Stimulated activated CD8-positive, alpha-beta memory T cell treated with anti-CD3 and anti-CD28 coated beads, Interleukin-2, amount 100 ng/mL, for 48 hours (primary cell): ENCODE measurements at regions not wholly inside any gene's neighbourhood (a gene's known extent, or its start where the extent isn't known, plus 50 kb on each side); places are given as distances from the start of the nearest gene placed in this dataset.
A peak's percentile ranks its signal among the peaks of the same experiment; 100 is the strongest.

Experiments used
- DNase-seq, 2 donors: peaks; one replicate each; pipeline ENCODE4 v3.0.0-alpha.2; 2020; ENCODE audit warnings: low read depth in 2 of 2

DNA sequence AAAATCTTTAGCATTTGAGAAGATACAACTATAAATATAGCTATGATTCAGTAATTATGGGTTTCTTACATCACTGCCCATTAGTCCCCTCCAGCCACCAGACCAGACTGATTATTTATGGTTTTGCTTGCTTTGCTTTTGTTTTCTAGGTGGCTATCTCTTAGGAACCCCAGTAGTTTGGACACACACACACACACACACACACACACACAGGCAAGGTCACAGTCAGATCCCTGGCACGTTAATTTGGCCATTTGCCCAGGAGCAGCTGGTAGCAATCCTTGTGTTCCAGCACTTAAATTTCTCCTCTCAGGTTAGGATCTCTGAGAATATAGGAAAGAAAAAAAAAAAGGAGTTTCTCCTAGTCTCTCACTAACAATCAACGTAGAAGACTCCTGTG, 90.2 kb upstream of the RESF1 start:
- no peak for DNase-seq

DNA sequence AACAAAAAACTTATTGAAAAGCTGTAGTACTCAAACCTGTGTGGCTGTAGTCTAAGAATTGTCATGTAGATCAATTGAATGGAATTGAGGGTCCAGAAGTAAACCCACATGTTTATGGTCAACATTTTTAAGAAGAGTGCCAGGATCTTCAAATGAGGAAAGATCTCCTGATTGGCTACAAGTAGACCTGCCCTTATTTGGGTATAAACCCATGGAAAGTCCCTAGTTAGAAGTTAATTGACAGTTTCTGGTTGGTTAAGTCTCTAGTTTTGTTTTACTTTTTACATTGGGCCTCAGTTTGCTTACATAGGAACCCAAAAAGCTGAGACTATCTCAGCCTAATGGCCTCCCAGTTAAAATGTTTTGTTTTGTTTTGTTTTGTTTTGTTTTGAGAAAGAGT, 91.9 kb upstream of the RESF1 start:
- DNase-seq = no peak

DNA sequence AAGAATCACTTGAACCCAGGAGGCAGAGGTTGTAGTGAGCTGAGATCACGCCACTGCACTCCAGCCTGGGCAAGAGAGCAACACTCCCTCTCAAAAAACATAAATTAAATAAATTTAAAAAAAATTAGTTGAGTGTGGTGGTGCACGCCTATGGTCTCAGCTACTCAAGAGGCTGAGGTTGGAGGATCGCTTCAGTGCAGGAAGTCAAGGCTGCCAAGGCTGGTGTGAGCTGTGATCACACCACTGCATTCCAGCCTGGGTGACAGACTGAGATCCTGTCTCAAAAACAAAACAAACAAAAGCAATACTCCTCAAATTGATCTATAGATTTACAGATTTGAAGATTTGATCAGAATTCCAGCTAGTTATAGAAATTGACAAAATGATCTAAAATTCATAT, 92.7 kb upstream of the RESF1 start:
- no peak for DNase-seq

DNA sequence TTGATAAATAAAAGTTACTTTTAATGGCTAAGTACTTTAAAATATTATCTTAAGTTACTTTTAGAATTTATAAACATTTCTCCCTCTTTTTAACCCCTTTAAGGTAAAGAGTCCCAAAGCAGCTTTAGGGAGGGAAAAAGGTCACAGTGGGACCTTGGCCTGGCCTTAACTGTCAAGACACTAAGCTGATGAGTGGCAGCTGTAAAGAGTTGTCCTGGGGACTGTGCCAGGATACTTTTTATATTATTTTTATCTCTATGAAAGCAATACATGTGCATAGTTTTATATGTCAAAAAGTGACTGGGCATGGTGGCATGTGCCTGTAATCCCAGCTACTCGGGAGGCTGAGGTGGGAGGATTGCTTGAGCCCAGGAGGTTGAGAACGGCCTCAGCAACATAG, 94.2 kb upstream of the RESF1 start:
- DNase-seq = no peak

DNA sequence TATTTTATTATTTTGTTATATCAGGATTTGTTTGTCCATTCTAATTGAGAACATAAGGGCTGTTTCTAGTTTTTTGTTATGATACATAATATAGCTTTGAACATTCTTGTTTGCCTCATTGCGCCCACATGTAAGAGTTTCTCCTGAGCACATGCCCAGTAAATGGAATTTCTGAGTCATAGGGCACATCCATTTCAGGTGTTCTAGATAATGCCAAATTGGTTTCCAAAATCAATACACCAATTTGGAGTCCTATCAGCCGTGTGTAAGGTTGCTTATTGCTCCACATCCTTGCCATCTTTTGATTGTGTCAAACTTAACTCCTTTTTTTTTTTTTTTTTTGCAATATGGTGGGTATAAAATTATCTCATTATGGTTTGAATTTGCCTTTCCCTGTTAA, 97.9 kb upstream of the RESF1 start:
- DNase-seq = no peak

DNA sequence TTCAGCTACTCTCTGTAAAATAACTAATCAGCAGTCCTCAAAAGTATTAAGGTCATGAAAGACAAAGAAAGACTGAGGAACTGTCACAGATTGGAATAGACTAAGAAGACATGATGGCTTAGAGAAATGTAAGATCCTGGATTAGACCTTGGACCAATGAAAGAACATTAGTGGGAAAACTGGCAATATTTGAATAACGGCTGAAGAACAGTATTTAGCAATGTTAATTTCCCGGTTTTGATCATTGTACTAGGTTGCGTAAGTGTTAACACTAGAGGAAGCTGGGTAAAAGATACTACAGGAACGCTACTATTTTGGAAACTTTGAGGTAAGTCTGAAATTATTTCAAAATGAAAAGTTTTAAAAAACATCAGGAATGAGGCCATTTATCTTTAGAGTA, 98.8 kb upstream of the RESF1 start:
- DNase-seq = no peak

DNA sequence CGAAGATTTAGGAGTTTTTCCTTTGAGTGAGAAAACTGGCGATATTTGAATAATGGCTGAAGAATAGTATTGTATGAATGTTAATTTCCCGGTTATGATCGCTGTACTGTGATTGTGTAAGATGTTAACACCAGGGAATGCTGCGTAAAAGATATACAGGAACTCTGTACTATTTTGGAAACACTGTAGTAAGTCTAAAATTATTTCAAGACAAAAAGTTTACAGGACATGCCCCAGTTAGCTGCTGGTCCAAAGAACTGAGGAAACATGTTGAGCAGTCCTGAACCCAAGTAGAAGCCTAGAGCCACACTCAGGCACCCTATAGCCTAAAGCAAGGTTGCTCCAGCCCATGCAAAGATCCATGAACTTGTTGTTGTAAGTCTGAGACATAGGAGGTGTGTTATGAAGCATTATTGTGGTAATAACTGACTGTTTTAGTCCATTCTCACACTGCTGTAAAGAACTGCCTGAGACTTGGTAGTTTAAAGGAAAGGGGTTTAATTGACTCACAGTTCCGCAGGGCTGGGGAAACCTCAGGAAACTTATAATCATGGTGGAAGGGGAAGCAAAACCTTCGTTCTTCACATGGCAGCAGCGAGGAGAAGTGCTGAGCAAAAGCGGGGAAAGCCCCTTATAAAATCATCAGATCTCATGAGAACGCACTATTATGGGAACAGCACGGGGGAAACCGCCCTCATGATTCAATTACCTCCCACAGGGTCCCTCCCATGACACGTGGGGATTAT, 99.8 kb upstream of the RESF1 start:
- DNase-seq = no peak

DNA sequence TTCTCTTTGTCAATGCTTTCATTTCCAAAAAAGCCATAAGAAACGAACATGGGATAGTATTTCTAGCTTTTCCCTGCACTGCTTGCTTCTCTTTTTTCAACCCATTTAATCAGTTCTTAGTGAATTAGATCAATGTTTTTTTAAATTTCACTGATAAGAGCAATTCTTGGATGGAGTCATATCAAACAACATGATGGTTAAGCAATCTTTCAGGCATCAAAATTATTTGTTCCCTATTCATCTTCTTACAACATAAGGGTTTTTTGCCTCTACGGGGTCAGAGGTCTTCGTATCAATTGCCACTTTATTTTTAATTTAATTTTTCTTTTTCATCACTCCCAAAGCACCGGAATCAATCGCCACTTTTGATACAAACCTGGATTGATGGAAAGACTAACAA, 103.8 kb upstream of the RESF1 start:
- no peak for DNase-seq

DNA sequence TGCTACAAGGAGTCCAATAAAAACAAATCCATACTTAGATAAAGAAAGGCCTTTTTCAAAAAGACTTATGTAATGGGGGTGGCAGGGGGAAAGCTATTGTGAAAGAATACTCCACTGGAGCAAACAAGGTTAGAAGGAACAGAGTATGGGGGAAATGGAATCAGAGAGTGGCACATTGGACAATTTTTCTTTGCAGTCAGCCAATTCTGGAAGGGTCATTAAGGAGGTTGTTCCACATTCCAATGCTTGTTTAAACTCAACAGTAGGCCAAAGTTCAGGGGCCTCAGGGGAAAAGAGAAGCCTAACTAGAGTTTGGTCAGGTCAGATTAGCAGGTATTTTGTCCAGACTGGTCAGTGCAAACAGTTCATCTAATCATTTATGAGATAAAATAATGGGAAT, 105.2 kb upstream of the RESF1 start:
- DNase-seq = no peak

DNA sequence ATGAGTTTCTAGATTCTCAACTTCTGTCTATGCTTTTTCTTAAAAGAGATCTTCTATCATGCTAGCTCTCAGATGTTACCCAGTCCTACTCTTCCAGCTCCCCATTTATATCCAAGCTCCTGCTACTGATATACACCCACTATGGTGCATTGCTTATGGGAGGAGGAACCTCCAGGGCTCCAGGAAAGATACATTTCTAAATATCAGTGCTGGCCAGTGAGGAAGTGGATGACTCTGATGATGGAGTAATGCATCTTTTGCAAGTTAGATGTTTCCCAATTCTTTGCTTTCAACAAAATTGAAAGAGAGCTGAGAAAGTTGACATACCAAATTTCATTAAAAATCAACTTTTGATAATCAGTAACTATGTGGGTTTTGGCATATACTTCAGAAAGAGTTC, 105.7 kb upstream of the RESF1 start:
- DNase-seq = no peak

DNA sequence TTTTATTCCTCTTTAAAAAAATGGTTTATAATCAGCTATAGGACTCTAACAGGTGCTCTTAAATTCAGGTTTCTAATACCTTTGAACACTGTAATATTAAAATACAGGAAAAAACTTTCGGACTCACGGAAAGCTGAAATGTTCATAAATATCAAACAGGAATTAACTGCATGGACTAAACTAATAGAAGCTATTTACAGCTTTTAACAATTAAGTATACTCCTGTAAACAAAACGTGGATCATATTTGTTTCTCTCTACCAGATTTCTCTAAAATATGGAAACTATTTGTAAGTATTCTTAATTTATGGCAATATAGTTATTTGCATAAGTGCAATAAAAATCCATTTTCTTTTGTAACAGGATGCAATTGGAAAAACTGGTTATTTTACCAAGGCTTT, 108.9 kb upstream of the RESF1 start:
- DNase-seq = no peak

DNA sequence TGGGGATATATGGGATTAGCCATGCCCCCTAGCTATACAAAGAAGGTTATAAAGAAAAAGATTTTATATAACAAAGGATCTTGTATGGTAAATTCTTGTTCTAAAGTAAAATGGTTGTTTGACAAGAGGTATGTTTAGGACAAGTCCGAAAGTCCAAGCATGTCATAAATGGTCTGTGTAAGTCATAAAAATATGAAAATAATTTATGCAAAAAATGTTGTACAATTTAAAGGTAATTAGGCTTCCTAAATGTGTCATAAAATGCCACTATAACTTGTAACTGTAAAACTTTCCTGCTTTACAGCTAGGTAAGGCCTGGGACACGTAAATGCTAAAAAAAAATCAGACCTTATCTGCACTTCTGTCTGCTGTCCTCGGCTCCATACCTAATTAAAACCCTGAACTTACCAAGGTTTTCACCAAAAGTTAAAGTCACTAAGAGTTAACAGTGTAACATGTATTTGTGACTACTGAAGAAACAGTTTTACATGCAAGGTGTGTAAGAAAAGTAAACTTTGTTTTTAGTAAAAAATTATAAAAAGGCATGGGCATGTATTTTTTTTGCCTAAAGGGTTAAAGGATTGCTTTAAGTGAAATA, 110.0 kb upstream of the RESF1 start:
- DNase-seq = no peak

DNA sequence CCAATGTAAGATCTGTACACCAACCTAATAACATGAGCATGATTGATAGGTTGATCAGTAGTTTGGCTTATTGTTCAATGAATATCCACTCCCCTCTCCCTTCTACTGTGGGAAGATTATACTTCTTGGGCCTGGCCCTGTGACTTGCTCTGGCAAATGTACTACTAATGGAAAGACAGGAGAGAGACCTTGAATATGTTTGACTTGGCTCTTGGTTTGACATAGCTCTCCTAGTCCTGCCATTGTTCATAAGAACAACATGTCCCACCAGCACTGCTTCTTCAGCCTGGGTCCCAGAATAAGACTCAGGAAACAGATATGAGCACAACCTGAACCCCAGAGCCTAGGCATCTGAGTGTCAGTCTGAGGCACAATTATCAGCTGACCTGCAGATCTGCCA, 112.8 kb upstream of the RESF1 start:
- no peak for DNase-seq

DNA sequence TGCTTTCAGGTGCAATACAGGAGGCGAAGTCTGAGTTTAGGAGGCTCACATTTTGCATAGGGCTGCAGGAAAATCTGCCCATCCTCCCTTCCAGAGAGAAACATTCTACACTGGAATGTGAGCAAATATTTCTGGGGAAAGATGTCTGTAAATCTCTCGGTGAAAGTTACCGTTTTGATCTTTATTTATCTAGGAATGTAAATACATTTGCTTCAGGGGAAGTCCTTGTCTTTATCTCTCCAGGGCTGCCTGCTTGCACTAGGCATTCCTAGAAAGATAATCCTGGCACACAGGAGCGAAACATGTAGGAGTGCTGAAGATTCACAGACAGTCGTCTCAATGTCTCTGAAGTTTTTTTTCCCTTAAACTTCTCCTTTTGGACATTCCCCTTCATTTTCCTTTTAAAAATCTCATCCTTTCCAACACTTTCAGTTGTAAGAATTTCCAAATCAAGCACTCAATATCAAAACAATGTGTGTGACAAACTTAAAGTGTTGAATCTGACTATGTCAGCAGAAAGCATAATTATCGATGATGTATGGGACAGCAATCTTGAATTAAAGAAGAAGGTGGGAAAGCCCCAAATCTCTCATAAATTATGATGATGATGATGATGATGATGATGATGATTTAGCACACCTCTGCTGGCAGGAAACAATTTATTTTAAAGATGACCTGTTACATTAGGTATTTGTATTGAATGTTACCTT, 113.4 kb upstream of the RESF1 start:
- no peak for DNase-seq

DNA sequence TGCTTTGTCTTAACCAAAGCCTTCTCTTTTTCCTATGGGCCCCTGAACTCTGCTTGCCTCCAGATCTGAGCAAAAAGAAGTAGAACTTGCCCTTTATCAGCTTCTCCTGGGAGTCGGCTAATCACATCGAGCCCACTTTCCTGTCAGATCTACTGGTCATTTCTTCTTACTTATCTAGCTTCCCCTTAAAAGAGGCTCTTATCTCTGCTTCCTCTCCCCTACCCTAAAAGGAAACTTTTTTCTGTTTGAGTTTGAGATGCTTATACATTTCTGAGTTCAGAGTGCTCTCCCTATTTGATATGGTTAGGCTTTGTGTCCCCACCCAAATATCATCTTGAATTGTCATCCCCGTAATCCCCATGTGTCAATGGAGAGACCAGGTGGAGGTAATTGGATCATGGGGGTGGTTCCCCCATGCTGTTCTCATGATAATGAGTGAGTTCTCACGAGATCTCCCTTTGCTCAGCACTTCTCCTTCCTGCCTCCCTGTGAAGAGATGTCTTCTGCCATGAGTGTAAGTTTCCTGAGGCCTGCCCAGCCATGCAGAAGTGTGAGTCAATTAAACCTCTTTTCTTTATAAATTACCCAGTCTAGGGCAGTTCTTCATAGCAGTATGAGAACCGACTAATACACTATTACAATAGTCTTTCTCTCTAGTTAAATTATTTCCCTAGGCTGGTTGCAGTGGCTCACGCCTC, 114.7 kb upstream of the AMN1 start:
- DNase-seq = no peak

DNA sequence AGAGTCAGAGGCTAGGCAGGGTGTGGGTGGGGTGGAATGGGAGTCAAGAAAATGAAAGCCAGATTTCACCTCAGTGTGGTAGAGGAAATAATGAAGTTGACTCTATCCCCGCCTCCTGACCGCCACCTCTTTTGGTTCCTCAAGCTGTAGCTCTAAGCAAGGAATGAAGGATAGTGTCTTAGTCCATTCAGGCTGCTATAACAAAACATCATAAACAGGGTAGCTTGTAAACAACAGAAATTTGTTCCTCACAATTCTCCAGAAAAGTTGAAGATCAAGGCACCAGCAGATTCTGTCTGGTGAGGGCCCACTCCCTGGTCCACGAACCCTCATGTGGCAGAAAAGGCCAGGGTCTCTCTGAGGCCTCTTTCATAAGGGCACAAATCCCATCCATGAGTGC, 109.1 kb upstream of the AMN1 start:
- no peak for DNase-seq

DNA sequence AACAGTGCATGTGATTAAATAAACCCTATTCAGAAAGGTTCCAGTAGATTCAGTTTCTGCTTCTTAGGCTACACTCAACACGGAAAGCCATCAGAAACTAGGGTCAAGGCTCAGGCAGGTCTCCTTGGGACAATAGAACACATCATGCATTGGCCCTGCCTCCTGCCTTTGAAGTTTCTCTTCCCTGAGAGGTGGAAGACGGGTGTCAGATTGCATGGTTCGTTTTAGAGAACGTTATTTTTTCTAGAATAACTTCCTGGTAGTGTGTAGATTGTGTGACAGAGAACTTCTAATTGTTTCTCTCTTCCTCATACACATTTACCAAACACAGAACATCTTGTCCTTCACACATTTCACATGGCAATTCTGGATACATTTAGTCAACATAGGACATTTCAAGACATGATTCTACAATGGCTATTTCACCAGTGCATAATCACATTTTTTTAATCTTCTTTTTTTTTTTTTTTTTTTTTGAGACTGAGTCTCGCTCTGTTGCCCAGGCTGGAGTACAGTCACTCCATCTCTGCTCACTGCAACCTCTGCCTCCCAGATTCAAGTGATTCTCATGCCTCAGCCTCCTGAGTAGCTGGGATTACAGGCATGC, 106.6 kb upstream of the AMN1 start:
- no peak for DNase-seq

DNA sequence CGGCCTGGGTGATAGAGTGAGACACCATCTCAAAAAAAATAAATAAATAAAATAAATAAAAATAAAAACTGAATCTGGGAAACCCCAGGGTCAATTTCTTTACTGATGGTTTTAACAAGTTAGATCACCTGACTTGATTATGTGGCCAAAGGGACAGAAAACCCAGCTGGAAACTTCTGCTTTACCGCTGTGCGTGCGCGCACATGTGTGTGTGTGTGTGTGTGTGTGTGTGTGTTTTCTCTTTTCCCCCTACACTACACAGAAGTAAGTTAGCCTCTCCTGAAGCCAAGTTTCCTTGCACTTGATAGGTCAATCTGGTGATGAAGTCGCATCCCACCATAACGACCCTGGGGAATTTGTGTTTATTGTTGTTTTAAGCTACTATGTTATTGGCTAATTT, 105.3 kb upstream of the AMN1 start:
- no peak for DNase-seq

DNA sequence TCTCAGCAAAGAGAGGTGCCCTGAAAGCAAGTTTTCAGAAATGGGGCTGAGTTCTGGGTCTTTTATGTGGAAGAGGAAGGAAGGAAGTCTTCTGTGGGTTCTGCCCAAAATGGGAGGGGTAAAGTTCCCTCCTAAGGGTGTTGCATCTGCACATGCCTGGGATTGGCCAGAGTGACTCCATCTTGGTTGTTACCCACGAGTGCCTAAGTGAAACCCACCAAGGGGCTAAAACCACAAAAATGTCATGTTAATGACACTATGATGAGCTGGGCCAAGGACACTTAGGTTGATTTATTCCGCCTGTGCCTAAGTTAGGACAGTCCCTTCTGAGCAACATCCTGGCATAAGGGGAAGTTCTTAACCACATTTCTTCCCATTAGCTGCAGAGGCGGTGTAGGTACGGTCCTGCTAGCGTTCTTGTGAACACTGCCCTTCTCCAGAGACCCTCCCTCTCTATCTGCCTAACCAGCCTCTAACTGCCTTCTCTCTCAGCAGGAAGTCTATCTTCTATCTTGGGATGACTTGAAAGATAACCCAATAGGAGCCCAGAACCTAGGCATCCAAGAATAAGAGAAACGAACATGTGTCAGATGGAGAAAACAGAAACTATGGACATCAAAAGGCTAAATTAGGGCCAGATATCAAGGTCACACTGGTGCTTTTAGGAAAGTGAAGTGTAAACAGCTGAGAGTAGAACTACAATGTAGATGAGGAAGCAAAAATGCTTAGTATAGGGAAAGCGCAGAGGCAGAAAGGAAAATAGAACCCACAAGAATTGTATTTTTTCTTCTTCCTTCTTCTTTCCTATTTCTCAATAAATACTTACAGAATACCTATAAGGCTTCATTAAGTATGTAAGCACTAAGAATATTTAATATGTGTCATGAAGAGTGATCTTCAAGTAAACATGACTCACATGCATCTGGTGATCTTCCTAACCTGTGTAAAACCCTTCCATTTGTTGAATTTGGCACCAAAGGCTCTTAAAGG, 104.2 kb upstream of the AMN1 start:
- DNase-seq = peak in 1 of 2 donors; percentile 9

DNA sequence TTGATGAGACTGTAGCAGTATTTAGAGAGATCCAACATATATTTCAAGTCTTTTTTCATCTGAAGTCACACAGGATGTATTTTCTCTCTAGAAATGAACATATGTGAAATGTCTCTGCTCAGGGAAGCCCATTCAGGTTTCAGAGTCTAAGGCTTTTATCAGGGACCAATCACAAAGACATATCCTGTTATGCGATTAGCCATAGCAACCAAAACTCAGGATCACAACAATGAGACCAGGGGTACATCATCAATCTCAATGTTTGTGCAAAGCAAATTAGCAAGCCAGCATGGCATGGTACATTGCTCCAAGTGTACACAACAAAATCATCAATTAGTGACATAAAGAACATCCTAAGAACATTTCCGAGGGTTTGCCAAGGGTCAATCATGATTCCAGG, 99.2 kb upstream of the AMN1 start:
- no peak for DNase-seq

DNA sequence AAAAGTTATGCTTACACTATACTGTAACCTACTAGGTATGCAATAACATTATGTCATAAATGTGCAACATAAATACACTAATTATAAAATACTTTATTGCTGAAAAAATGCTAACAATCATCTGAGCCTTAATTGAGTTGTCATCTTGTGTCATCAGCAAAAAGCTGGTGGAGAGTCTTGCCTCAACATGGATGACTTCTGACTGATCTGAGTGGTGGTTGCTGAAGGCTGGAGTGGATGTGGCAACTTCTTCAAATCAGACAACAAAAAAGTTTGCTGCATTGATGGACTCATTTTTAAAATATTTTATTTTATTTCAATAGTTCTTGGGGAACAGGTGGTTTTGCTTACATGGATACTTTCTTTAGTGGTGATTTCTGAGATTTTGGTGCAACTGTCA, 93.9 kb upstream of the AMN1 start:
- DNase-seq = no peak
